HepG2 (cell line): ENCODE measurements at regions not wholly inside any gene's neighbourhood (a gene's known extent, or its start where the extent isn't known, plus 50 kb on each side); places are given as distances from the start of the nearest gene placed in this dataset.

ENCODE experiments used
- CHCHD3 ChIP-seq: sonication (generic); formaldehyde crosslinking; IDR thresholded peaks from 2 replicates; pipeline ENCODE4 v1.8.0; 2022; ENCODE audit warnings: mild to moderate bottlenecking, missing genetic modification reagents, moderate library complexity
- DMTF1 ChIP-seq: sonication (generic); formaldehyde crosslinking; IDR thresholded peaks from 2 replicates; pipeline ENCODE4 v1.4.0; 2020; ENCODE audit warnings: mild to moderate bottlenecking, missing genetic modification reagents
- FOXA3 ChIP-seq: IDR thresholded peaks from 2 replicates; pipeline ENCODE4 v1.6.1; 2016; ENCODE audit warnings: missing genetic modification reagents, missing compliant biosample characterization
- FOXP1 ChIP-seq, 2 experiments: fragments of 450-650 bp in 1 of 2; IDR thresholded peaks; 2 replicates each; pipeline ENCODE4 v1.6.1; 2017 to 2018; ENCODE audit warnings: antibody characterized with exemption in 1 of 2
- HNF1A ChIP-seq, 2 experiments: sonication (generic) in 1 of 2; formaldehyde crosslinking in 1 of 2; IDR thresholded peaks; 2 replicates each; pipeline versions ENCODE4 v1.4.0 to v1.6.1; 2016 to 2020; ENCODE audit warnings: borderline replicate concordance in 1 of 2, low read depth in 1 of 2, mild to moderate bottlenecking in 1 of 2, missing genetic modification reagents in 1 of 2
- MXD4 ChIP-seq: IDR thresholded peaks from 2 replicates; pipeline ENCODE4 v1.6.1; 2016; ENCODE audit warnings: mild to moderate bottlenecking, missing biosample characterization, missing genetic modification reagents
- ZBTB37 ChIP-seq: sonication (generic); formaldehyde crosslinking; IDR thresholded peaks from 2 replicates; pipeline ENCODE4 v1.4.0; 2020; ENCODE audit warnings: mild to moderate bottlenecking, missing genetic modification reagents
- ZNF235 ChIP-seq: sonication (generic); formaldehyde crosslinking; IDR thresholded peaks from 2 replicates; pipeline ENCODE4 v1.8.1; 2023; ENCODE audit warnings: mild to moderate bottlenecking, missing genetic modification reagents, borderline replicate concordance
- ZNF280B ChIP-seq: sonication (generic); formaldehyde crosslinking; IDR thresholded peaks from 2 replicates; pipeline ENCODE4 v1.5.0; 2020; ENCODE audit warnings: missing genetic modification reagents, mild to moderate bottlenecking, borderline replicate concordance
- ZNF335 ChIP-seq: sonication (generic); formaldehyde crosslinking; IDR thresholded peaks from 2 replicates; pipeline ENCODE4 v1.4.0; 2020; ENCODE audit warnings: missing genetic modification reagents
- ZNF33B ChIP-seq: sonication (generic); formaldehyde crosslinking; IDR thresholded peaks from 2 replicates; pipeline ENCODE4 v1.5.1; 2020; ENCODE audit warnings: mild to moderate bottlenecking, missing genetic modification reagents
- ZNF446 ChIP-seq: sonication (generic); formaldehyde crosslinking; IDR thresholded peaks from 2 replicates; pipeline ENCODE4 v1.5.0; 2020; ENCODE audit warnings: mild to moderate bottlenecking, missing genetic modification reagents
- ZNF549 ChIP-seq: sonication (generic); formaldehyde crosslinking; IDR thresholded peaks from 2 replicates; pipeline ENCODE4 v1.5.0; 2020; ENCODE audit warnings: missing genetic modification reagents
- ZNF781 ChIP-seq: sonication (generic); formaldehyde crosslinking; IDR thresholded peaks from 2 replicates; pipeline ENCODE4 v1.5.1; 2020; ENCODE audit warnings: borderline replicate concordance, mild to moderate bottlenecking, missing genetic modification reagents; ENCODE audit errors: not compliant biosample characterization
- TF ChIP-seq, protein P1 (sequence below): sonication (generic); formaldehyde crosslinking; conservative IDR thresholded peaks from 2 replicates; pipeline ENCODE4 v1.4.0; 2020; ENCODE audit warnings: missing genetic modification reagents

GRCh38 chrX:129123795-129124194 lies 399.5 kb downstream of the SMARCA1 start (continued):
- TF ChIP-seq ZBTB37 (CRISPR knock-in tag) (no peak), FOXP1 (IDR thresholded peaks at IDR 0.05) (no peak), FOXP1 (CRISPR knock-in tag; IDR thresholded peaks at IDR 0.05) (peak; percentile 33; the same call in 1 of the 2 replicates), ZNF280B (CRISPR knock-in tag) (no peak), ZNF781 (CRISPR knock-in tag) (no peak), MXD4 (CRISPR knock-in tag) (no peak), ZNF549 (CRISPR knock-in tag) (no peak), ZNF33B (CRISPR knock-in tag) (no peak), DMTF1 (CRISPR knock-in tag) (no peak), ZNF235 (CRISPR knock-in tag) (no peak), FOXA3 (CRISPR knock-in tag) (peak; percentile 76), ZNF446 (no peak), ZNF335 (CRISPR knock-in tag) (no peak), CHCHD3 (CRISPR knock-in tag) (no peak), HNF1A (IDR thresholded peaks at IDR 0.05; ENCODE audit: low read depth) (peak; percentile 64; the same call in 1 of the 2 replicates), HNF1A (CRISPR knock-in tag; IDR thresholded peaks at IDR 0.05; ENCODE audit: borderline replicate concordance) (peak; percentile 74; the same call in 1 of the 2 replicates)
- TF ChIP-seq, protein P1, sequence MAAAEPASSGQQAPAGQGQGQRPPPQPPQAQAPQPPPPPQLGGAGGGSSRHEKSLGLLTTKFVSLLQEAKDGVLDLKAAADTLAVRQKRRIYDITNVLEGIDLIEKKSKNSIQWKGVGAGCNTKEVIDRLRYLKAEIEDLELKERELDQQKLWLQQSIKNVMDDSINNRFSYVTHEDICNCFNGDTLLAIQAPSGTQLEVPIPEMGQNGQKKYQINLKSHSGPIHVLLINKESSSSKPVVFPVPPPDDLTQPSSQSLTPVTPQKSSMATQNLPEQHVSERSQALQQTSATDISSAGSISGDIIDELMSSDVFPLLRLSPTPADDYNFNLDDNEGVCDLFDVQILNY, result no peak
